PC-3 (cell line): ENCODE measurements at regions not wholly inside any gene's neighbourhood (a gene's known extent, or its start where the extent isn't known, plus 50 kb on each side); places are given as distances from the start of the nearest gene placed in this dataset.

ENCODE experiments used
- ATAC-seq: fragments of 200-7000 bp; cut with Tn5 transposase; 2 replicates; pipeline ENCODE4 v1.9.1; 2020; ENCODE audit warnings: mild to moderate bottlenecking, moderate library complexity
- BruUV-seq: library from RNA; stranded (reverse); fragments of 400-500 nt; replicated peaks from 2 replicates; lab custom pipeline; 2021; lab: Mats Ljungman, UMichigan
- CTCF ChIA-PET: fragments of 300-600 bp; sonication (Branson Sonifier 250); formaldehyde crosslinking; loops from one replicate; lab custom pipeline; 2022; ENCODE audit warnings: antibody characterized with exemption; lab: Charles Lee
- POLR2A ChIA-PET: fragments of 300-600 bp; sonication (Branson Sonifier 250); formaldehyde crosslinking; loops from one replicate; lab custom pipeline; 2022; ENCODE audit warnings: antibody characterized with exemption; ENCODE audit not compliant: unreplicated experiment; lab: Charles Lee
- DNase-seq: peaks from one replicate; pipeline ENCODE4 v3.0.0-alpha.2; 2015
- H2AFZ ChIP-seq: fragments of 300-600 bp; sonication (generic); 2 replicates; pipeline ENCODE4 v1.6.0; 2016; ENCODE audit warnings: antibody characterized with exemption, low read length
- H3F3A ChIP-seq: fragments of 300-600 bp; sonication (generic); one replicate; pipeline ENCODE4 v1.6.0; 2017; ENCODE audit warnings: antibody characterized with exemption, low read length, control low read depth, mild to moderate bottlenecking; ENCODE audit not compliant: unreplicated experiment
- H3K27ac ChIP-seq: fragments of 300-600 bp; sonication (generic); 2 replicates; pipeline ENCODE4 v1.5.1; 2016; ENCODE audit warnings: mild to moderate bottlenecking, low read length
- H3K27me3 ChIP-seq: fragments of 300-600 bp; sonication (generic); 2 replicates; pipeline ENCODE4 v1.6.1; 2016; ENCODE audit warnings: low read length, mixed read lengths
- H3K36me3 ChIP-seq: fragments of 300-600 bp; sonication (generic); 2 replicates; pipeline ENCODE4 v1.6.1; 2016; ENCODE audit warnings: low read depth, mixed run types, low read length, mixed read lengths
- H3K4me1 ChIP-seq: fragments of 300-600 bp; sonication (generic); 2 replicates; pipeline ENCODE4 v1.5.1; 2016; ENCODE audit warnings: low read length; ENCODE audit not compliant: insufficient read depth
- H3K4me2 ChIP-seq: fragments of 300-600 bp; sonication (generic); 2 replicates; pipeline ENCODE4 v1.6.0; 2016; ENCODE audit warnings: low read length
- H3K4me3 ChIP-seq: fragments of 300-600 bp; sonication (generic); 2 replicates; pipeline ENCODE4 v1.5.1; 2016; ENCODE audit warnings: mild to moderate bottlenecking, low read length, mixed read lengths
- H3K79me2 ChIP-seq: fragments of 300-600 bp; sonication (generic); 2 replicates; pipeline ENCODE4 v1.6.1; 2017; ENCODE audit warnings: low read length, mixed read lengths
- H3K9ac ChIP-seq: fragments of 300-600 bp; sonication (generic); 2 replicates; pipeline ENCODE4 v1.6.0; 2016; ENCODE audit warnings: mild to moderate bottlenecking, low read length
- H3K9me2 ChIP-seq: fragments of 300-600 bp; sonication (generic); replicated peaks from 2 replicates; pipeline ENCODE4 v1.6.1; 2016; ENCODE audit warnings: mixed run types, low read length, mixed read lengths
- H3K9me3 ChIP-seq: fragments of 300-600 bp; sonication (generic); 2 replicates; pipeline ENCODE4 v1.6.1; 2016; ENCODE audit warnings: low read length, mixed read lengths
- H4K20me1 ChIP-seq: fragments of 300-600 bp; sonication (generic); 2 replicates; pipeline ENCODE4 v1.6.1; 2016; ENCODE audit warnings: low read length, mixed read lengths
- CTCF ChIP-seq: fragments of 300-600 bp; sonication (generic); conservative IDR thresholded peaks from 2 replicates; pipeline ENCODE4 v1.5.1; 2017; ENCODE audit warnings: antibody characterized with exemption, low read depth, mild to moderate bottlenecking, low read length
- EZH2 ChIP-seq: fragments of 300-600 bp; sonication (generic); IDR thresholded peaks from one replicate; pipeline ENCODE4 v1.6.1; 2017; ENCODE audit warnings: antibody characterized with exemption, mild to moderate bottlenecking, low read length; ENCODE audit not compliant: unreplicated experiment
- EZH2phosphoT487 ChIP-seq: fragments of 300-600 bp; sonication (generic); IDR thresholded peaks from 2 replicates; pipeline ENCODE4 v1.6.1; 2018; ENCODE audit warnings: mild to moderate bottlenecking, antibody characterized with exemption, low read length, borderline replicate concordance
- intact Hi-C: fragments of 100-400 bp; cut with micrococcal nuclease; formaldehyde crosslinking; loops from 2 replicates; pipeline ENCODE4 v1.9.0; 2023

GRCh38 chr3:35393901-35394799 lies 245.2 kb upstream of the ARPP21 start:
- BruUV-seq, result no TSS peak
- Histone ChIP-seq H3K9me2 (no peaks in the 10 kb centered on the region), H2AFZ (no peak overlapping the region), H4K20me1 (no peaks in the 10 kb centered on the region), H3K9ac (no peak overlapping the region), H3K27me3 (no peaks in the 10 kb centered on the region), H3K79me2 (no peaks in the 10 kb centered on the region), H3K36me3 (no peaks in the 10 kb centered on the region), H3K27ac (no peak overlapping the region), H3K9me3 (0 out of 2 replicates have a peak, but pooled peaks cover 7% of the 10 kb centered on the region), H3F3A (no peaks in the 10 kb centered on the region), H3K4me1 (no peaks in the 10 kb centered on the region), H3K4me3 (no peak overlapping the region), H3K4me2 (no peak overlapping the region)
- POLR2A ChIA-PET, result no interaction called here
- intact Hi-C loops, result no loop called here
- no peak for DNase-seq
- peak; percentile 65 for ATAC-seq
- TF ChIP-seq EZH2phosphoT487 (no peak), EZH2 (no peak), CTCF (no peak)
- CTCF ChIA-PET, result no interaction called here

- BruUV-seq, result no TSS peak
- no peak overlapping the region for H3K27ac ChIP-seq
- ChIA-PET CTCF (no interaction called here), POLR2A (no interaction called here)
- intact Hi-C loops, result no loop called here
- no peaks in the 10 kb centered on the region for H3K79me2 ChIP-seq
- no peaks in the 10 kb centered on the region for H3K9me2 ChIP-seq
- no peaks in the 10 kb centered on the region for H3K27me3 ChIP-seq
- no peaks in the 10 kb centered on the region for H4K20me1 ChIP-seq
- H3K4me3 ChIP-seq, result no peak overlapping the region
- H3K4me1 ChIP-seq, result no peaks in the 10 kb centered on the region
- 0 out of 2 replicates have a peak, but pooled peaks cover 5% of the 10 kb centered on the region for H3K9me3 ChIP-seq
- H3F3A ChIP-seq, result no peaks in the 10 kb centered on the region
- TF ChIP-seq CTCF (no peak), EZH2phosphoT487 (no peak), EZH2 (no peak)
- DNase-seq (no peak), ATAC-seq (no peak)
- H3K9ac ChIP-seq, result no peak overlapping the region
- H3K36me3 ChIP-seq, result no peaks in the 10 kb centered on the region
- H2AFZ ChIP-seq, result no peak overlapping the region
- no peak overlapping the region for H3K4me2 ChIP-seq
These were observed 244.4 kb upstream of the ARPP21 start for GRCh38 chr3:35394905-35395304.

- Histone ChIP-seq H2AFZ (no peak overlapping the region), H3F3A (no peaks in the 10 kb centered on the region), H3K4me2 (no peak overlapping the region), H3K9me3 (no peaks in the 10 kb centered on the region), H3K9me2 (no peaks in the 10 kb centered on the region; the same call in 1 of the 2 replicates), H3K9ac (no peak overlapping the region), H3K4me3 (no peak overlapping the region), H3K27me3 (no peaks in the 10 kb centered on the region), H4K20me1 (no peaks in the 10 kb centered on the region), H3K36me3 (no peaks in the 10 kb centered on the region), H3K79me2 (no peaks in the 10 kb centered on the region), H3K4me1 (no peaks in the 10 kb centered on the region), H3K27ac (no peak overlapping the region)
- CTCF ChIA-PET, result no interaction called here
- no peak for DNase-seq
- intact Hi-C loops, result no loop called here
- TF ChIP-seq CTCF, result no peak
- TF ChIP-seq EZH2phosphoT487, result no peak
- no peak for TF ChIP-seq EZH2
- no peak for ATAC-seq
- no TSS peak for BruUV-seq
- POLR2A ChIA-PET, result no interaction called here
These were observed 237.7 kb upstream of the ARPP21 start for GRCh38 chr3:35401671-35402070.
